H1 (cell line): ENCODE measurements at regions not wholly inside any gene's neighbourhood (a gene's known extent, or its start where the extent isn't known, plus 50 kb on each side); places are given as distances from the start of the nearest gene placed in this dataset.
"Not testable (repeated sequence)": the region's sequence is repeated elsewhere in the genome, so short reads cannot be mapped to it uniquely, and the experiment has no call there.

Experiments used
- CTCF ChIA-PET: fragments of 300-600 bp; sonication (Branson Sonifier 250); formaldehyde crosslinking; loops from one replicate; lab custom pipeline; 2021; ENCODE audit not compliant: partially characterized antibody; lab: Charles Lee
- POLR2A ChIA-PET: fragments of 300-600 bp; sonication (Branson Sonifier 250); formaldehyde crosslinking; loops from one replicate; lab custom pipeline; 2021; ENCODE audit warnings: inconsistent platforms; ENCODE audit not compliant: partially characterized antibody; lab: Charles Lee
- DNase-seq, 2 experiments: peaks; one replicate each; pipeline versions ENCODE4 v3.0.0 to v3.0.0-alpha.2; 2010 to 2022; ENCODE audit warnings: low spot score in 2 of 2, low read depth in 1 of 2, mixed read lengths in 1 of 2
- FAIRE-seq: peaks from 2 replicates; lab custom pipeline; 2011; peaks lifted over from hg19 to GRCh38; lab: Jason Lieb, UNC
- H2AFZ ChIP-seq: 2 replicates; pipeline ENCODE4 v1.8.1; 2012; ENCODE audit warnings: low read length, inconsistent platforms
- H2AK5ac ChIP-seq: 2 replicates; pipeline ENCODE4 v1.6.1; 2013; ENCODE audit warnings: low read depth, low read length
- H2BK120ac ChIP-seq: replicated peaks from 2 replicates; pipeline ENCODE3; 2013; ENCODE audit warnings: low read depth, low read length, inconsistent platforms
- H2BK12ac ChIP-seq: 2 replicates; pipeline ENCODE4 v1.6.1; 2013; ENCODE audit warnings: low read depth, low read length
- H2BK15ac ChIP-seq: 2 replicates; pipeline ENCODE4 v1.6.1; 2013; ENCODE audit warnings: low read length
- H2BK20ac ChIP-seq: 2 replicates; pipeline ENCODE4 v1.6.1; 2013; ENCODE audit warnings: low read length
- H2BK5ac ChIP-seq: 2 replicates; pipeline ENCODE4 v1.6.1; 2013; ENCODE audit warnings: low read depth, low read length
- H3K14ac ChIP-seq: 2 replicates; pipeline ENCODE4 v1.6.1; 2013; ENCODE audit warnings: inconsistent platforms; ENCODE audit not compliant: insufficient read length
- H3K18ac ChIP-seq: 2 replicates; pipeline ENCODE4 v1.6.1; 2013; ENCODE audit warnings: low read length; ENCODE audit errors: extremely low read depth
- H3K23ac ChIP-seq: 2 replicates; pipeline ENCODE4 v1.6.1; 2013; ENCODE audit warnings: inconsistent platforms; ENCODE audit not compliant: insufficient read length
- H3K23me2 ChIP-seq: 2 replicates; pipeline ENCODE4 v1.6.1; 2013; ENCODE audit warnings: low read depth, low read length
- H3K27ac ChIP-seq: 2 replicates; pipeline ENCODE4 v1.6.1; 2011; ENCODE audit warnings: low read depth, low read length, inconsistent platforms
- H3K27me3 ChIP-seq, 4 experiments: replicated peaks in 1 of 4; 1 replicate in 1 of 4; 2 replicates in 3 of 4; pipeline versions ENCODE4 v1.6.1 to v1.8.1; 2011 to 2013; ENCODE audit warnings: low read length in 3 of 4, mild to moderate bottlenecking in 3 of 4, inconsistent platforms in 2 of 4, mixed read lengths in 2 of 4, moderate library complexity in 1 of 4; ENCODE audit not compliant: control insufficient read depth in 3 of 4, insufficient read depth in 3 of 4; ENCODE audit errors: extremely low read depth in 1 of 4
- H3K36me3 ChIP-seq, 4 experiments: 2 replicates each; pipeline versions ENCODE4 v1.6.1 to v1.8.1; 2011 to 2013; ENCODE audit warnings: mild to moderate bottlenecking in 4 of 4, low read length in 3 of 4, moderate library complexity in 2 of 4, control low read depth in 1 of 4, inconsistent platforms in 1 of 4; ENCODE audit not compliant: insufficient read depth in 4 of 4, control insufficient read depth in 2 of 4
- H3K4ac ChIP-seq: replicated peaks from 2 replicates; pipeline ENCODE3; 2013; ENCODE audit warnings: low read length, low read depth, mixed read lengths, inconsistent platforms; ENCODE audit not compliant: insufficient read length
- H3K4me1 ChIP-seq, 4 experiments: replicated peaks in 1 of 4; 1 replicate in 1 of 4; 2 replicates in 3 of 4; pipeline versions ENCODE4 v1.6.1 to v1.8.1; 2011 to 2013; ENCODE audit warnings: low read length in 3 of 4, inconsistent platforms in 2 of 4, mixed read lengths in 1 of 4; ENCODE audit not compliant: insufficient read depth in 4 of 4, control insufficient read depth in 3 of 4
- H3K4me2 ChIP-seq, 2 experiments: 2 replicates each; pipeline versions ENCODE4 v1.6.1 to v1.8.1; 2011 to 2013; ENCODE audit warnings: low read depth in 2 of 2, low read length in 2 of 2, control low read depth in 1 of 2, inconsistent platforms in 1 of 2, mild to moderate bottlenecking in 1 of 2; ENCODE audit not compliant: insufficient read depth in 1 of 2
- H3K4me3 ChIP-seq, 4 experiments: fragments of 200-600, 300-600 bp in 1 of 4; sonication (generic), shearing (Covaris generic), sonication (Bioruptor Twin) in 1 of 4; 2 replicates each; pipeline versions ENCODE4 v1.5.1 to v1.8.1; 2011 to 2016; ENCODE audit warnings: low read length in 4 of 4, low read depth in 3 of 4, control low read depth in 2 of 4, inconsistent platforms in 2 of 4, mild to moderate bottlenecking in 2 of 4, mixed read lengths in 1 of 4, moderate library complexity in 1 of 4; ENCODE audit not compliant: insufficient read depth in 2 of 4; ENCODE audit errors: extremely low read depth in 1 of 4
- H3K56ac ChIP-seq: replicated peaks from 2 replicates; pipeline ENCODE3; 2013; ENCODE audit warnings: low read depth, mild to moderate bottlenecking, mixed read lengths, low read length, inconsistent platforms; ENCODE audit not compliant: insufficient read length
- H3K79me1 ChIP-seq: 2 replicates; pipeline ENCODE4 v1.6.1; 2013; ENCODE audit warnings: low read depth, low read length, control low read depth
- H3K79me2 ChIP-seq, 2 experiments: 2 replicates each; pipeline versions ENCODE4 v1.6.1 to v1.8.1; 2012 to 2013; ENCODE audit warnings: low read length in 2 of 2, mild to moderate bottlenecking in 2 of 2, inconsistent platforms in 1 of 2; ENCODE audit not compliant: insufficient read depth in 2 of 2, control insufficient read depth in 1 of 2
- H3K9ac ChIP-seq, 4 experiments: replicated peaks in 1 of 4; 1 replicate in 1 of 4; 2 replicates in 3 of 4; pipeline versions ENCODE4 v1.6.1 to v1.8.1; 2011 to 2013; ENCODE audit warnings: low read depth in 3 of 4, low read length in 3 of 4, control low read depth in 2 of 4, mild to moderate bottlenecking in 2 of 4, moderate library complexity in 2 of 4, inconsistent platforms in 1 of 4; ENCODE audit errors: extremely low read depth in 1 of 4
- H3K9me3 ChIP-seq, 2 experiments: 2 replicates each; pipeline versions ENCODE4 v1.6.1 to v1.8.1; 2012 to 2013; ENCODE audit warnings: mild to moderate bottlenecking in 2 of 2, moderate library complexity in 2 of 2, control low read depth in 1 of 2, inconsistent platforms in 1 of 2, low read depth in 1 of 2, low read length in 1 of 2, mixed read lengths in 1 of 2; ENCODE audit not compliant: insufficient read depth in 2 of 2
- H4K20me1 ChIP-seq, 2 experiments: replicated peaks in 1 of 2; 2 replicates each; pipeline versions ENCODE3 to v1.8.1; 2011 to 2013; ENCODE audit warnings: inconsistent platforms in 2 of 2, low read length in 2 of 2, mild to moderate bottlenecking in 1 of 2; ENCODE audit not compliant: insufficient read depth in 2 of 2, control insufficient read depth in 1 of 2
- H4K5ac ChIP-seq: 2 replicates; pipeline ENCODE4 v1.6.1; 2013; ENCODE audit warnings: low read length, low read depth, mixed read lengths, inconsistent platforms; ENCODE audit not compliant: insufficient read length
- H4K8ac ChIP-seq: 2 replicates; pipeline ENCODE4 v1.8.0; 2013; ENCODE audit warnings: mild to moderate bottlenecking, moderate library complexity, low read length, inconsistent platforms; ENCODE audit not compliant: insufficient read depth; ENCODE audit errors: extremely low read depth
- H4K91ac ChIP-seq: replicated peaks from 2 replicates; pipeline ENCODE3; 2013; ENCODE audit warnings: low read length, mixed read lengths, inconsistent platforms; ENCODE audit not compliant: insufficient read length
- WGBS, 2 experiments: shearing (Covaris generic) in 1 of 2; methylation state at CpG; one replicate each; pipeline versions ENCODE4 v1.1.6 to v1.1.7; 2013 to 2015; ENCODE audit warnings: low lambda C conversion rate in 2 of 2, mixed read lengths in 2 of 2, inconsistent platforms in 1 of 2, low coverage in 1 of 2, missing lambda C conversion rate in 1 of 2; ENCODE audit not compliant: insufficient replicate concordance in 2 of 2, insufficient coverage in 1 of 2, insufficient read length in 1 of 2; ENCODE audit errors: extremely low coverage in 1 of 2, missing lambda C conversion rate in 1 of 2; 5-methylcytosine and 5-hydroxymethylcytosine counted together

DNA sequence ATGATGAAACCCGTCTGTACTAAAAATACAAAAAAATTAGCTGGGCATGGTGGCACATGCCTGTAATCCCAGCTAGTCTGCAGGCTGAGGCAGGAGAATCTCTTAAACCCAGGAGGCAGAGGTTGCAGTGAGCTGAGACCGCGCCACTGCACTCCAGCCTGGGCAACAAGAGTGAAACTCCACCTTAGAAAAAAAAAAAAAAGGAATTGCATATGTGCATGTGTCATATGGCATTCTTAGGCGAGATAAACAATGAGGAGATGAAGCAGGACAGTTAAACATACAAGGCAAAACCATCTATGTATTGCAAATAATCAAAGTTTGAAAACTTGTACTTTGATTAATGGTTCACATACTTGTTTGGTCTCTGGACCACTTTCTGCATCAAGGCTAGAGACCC lies 305.1 kb downstream of the SEC16B start:
- not testable (repeated sequence) for H4K8ac ChIP-seq

More for the DNA sequence above, 305.1 kb downstream of the SEC16B start:
- H3K4ac ChIP-seq, H2BK20ac ChIP-seq, H2BK120ac ChIP-seq, H3K23ac ChIP-seq, H4K20me1 ChIP-seq, H3K36me3 ChIP-seq, H3K27ac ChIP-seq, H2AK5ac ChIP-seq, H3K4me3 ChIP-seq, CTCF ChIA-PET, H4K5ac ChIP-seq, H3K9me3 ChIP-seq, POLR2A ChIA-PET, H2BK12ac ChIP-seq, H3K9ac ChIP-seq, H2AFZ ChIP-seq, H3K79me2 ChIP-seq, H3K56ac ChIP-seq, FAIRE-seq, H3K18ac ChIP-seq, H3K79me1 ChIP-seq, H4K91ac ChIP-seq, H2BK5ac ChIP-seq, H3K14ac ChIP-seq, DNase-seq, H3K4me1 ChIP-seq, H2BK15ac ChIP-seq, H3K23me2 ChIP-seq, H3K27me3 ChIP-seq, H3K4me2 ChIP-seq: not testable (repeated sequence)
- 86% methylated on average over 4 of the region's 4 CpGs; no CpG with 5 or more reads in 1 of the 2 experiments for WGBS, 2 experiments
